ENCODE measurements at regions not wholly inside any gene's neighbourhood (a gene's known extent, or its start where the extent isn't known, plus 50 kb on each side); places are given as distances from the start of the nearest gene placed in this dataset.

DNA sequence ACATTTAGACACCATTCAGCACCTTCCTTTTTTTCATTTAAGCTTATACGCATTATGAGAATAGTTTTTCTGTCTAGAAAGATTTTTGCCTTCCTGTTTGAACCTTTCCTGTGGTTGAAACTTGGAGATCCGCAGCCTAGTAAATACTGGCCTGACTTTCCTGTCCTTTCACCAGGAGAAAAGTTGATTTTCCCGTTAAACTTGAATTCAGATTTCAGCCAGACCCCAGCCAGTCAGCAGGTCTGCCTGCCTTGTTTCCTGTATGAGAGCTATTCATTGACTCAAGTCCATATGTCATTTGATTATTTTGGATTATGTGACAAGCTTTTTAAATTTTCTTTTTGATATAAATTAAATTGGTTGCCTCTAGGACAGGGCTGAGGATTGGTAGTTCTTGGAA, 71.5 kb downstream of the EVX1 start:
- no peaks in the 10 kb centered on the region for H3K9me3 ChIP-seq
- H3K4me3 ChIP-seq = no peak overlapping the region
- H3K4me1 ChIP-seq = no peaks in the 10 kb centered on the region
- intact Hi-C loops (cut with DNase I) = no loop called here
- DNase-seq = no peak
- no peaks in the 10 kb centered on the region for H3K27me3 ChIP-seq
- H3K27ac ChIP-seq = no peak overlapping the region
- no peaks in the 10 kb centered on the region for H3K36me3 ChIP-seq
- no peak overlapping the region for H3K9ac ChIP-seq (ENCODE audit: low read depth in 2 of 2, low read length in 2 of 2)
- TF ChIP-seq CTCF (IDR thresholded peaks at IDR 0.05) = no peak

GRCh38 chr7:27315066-27315465, 72.5 kb downstream of the EVX1 start:
- no peaks in the 10 kb centered on the region for H3K36me3 ChIP-seq
- H3K9me3 ChIP-seq = no peaks in the 10 kb centered on the region
- no peak overlapping the region for H3K9ac ChIP-seq (ENCODE audit: low read depth in 2 of 2, low read length in 2 of 2)
- H3K4me3 ChIP-seq = no peak overlapping the region
- intact Hi-C loops (cut with DNase I) = no loop called here
- no peak for DNase-seq
- no peaks in the 10 kb centered on the region for H3K4me1 ChIP-seq
- no peak for TF ChIP-seq CTCF (IDR thresholded peaks at IDR 0.05)
- no peaks in the 10 kb centered on the region for H3K27me3 ChIP-seq
- H3K27ac ChIP-seq = no peak overlapping the region

DNA sequence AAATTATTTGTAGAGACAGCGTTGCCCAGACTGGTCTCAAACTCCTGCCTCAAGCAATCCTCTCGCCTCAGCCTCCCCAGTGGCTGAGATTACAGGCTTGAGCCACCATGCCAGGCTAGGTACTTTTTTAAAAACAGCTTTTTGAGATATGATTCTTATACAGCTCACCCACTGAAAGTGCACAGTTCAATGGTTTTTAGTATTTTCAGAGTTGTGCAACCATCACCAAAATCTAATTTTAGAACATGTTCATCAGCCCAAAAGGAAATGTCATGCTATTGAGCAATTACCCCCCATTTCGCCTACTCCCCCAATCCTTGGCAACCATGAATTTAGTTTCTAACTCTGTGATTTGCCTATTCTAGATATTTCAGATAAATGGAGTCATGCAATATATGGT, 73.7 kb downstream of the EVX1 start:
- no peak for DNase-seq
- Histone ChIP-seq H3K4me1 (no peaks in the 10 kb centered on the region), H3K27me3 (no peaks in the 10 kb centered on the region), H3K36me3 (no peaks in the 10 kb centered on the region), H3K9me3 (no peaks in the 10 kb centered on the region), H3K27ac (no peak overlapping the region), H3K9ac (ENCODE audit: low read depth in 2 of 2, low read length in 2 of 2) (no peak overlapping the region), H3K4me3 (no peak overlapping the region)
- intact Hi-C loops (cut with DNase I) = no loop called here
- TF ChIP-seq CTCF (IDR thresholded peaks at IDR 0.05) = no peak

DNA sequence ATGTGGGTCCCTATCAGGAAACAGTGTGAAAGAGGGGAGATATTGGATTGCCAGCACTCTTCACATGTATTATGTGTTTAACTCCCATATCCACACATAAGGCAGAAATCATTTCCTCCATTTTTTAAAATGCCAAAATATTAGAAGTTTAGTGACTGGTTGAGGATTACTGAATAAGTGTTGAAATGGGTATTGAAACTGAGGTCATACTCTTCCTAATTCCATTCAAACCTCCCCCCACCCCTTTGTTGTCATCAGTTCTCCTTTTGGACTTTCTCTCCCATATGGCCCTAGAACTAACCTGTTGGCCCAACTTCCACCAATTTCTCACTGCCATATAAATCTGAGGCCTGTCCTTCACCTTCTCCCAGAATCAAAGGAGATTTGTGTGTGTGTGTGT, 81.6 kb downstream of the EVX1 start:
- Histone ChIP-seq H3K4me3 (no peak overlapping the region), H3K27me3 (no peaks in the 10 kb centered on the region), H3K9ac (ENCODE audit: low read depth in 2 of 2, low read length in 2 of 2) (no peak overlapping the region), H3K27ac (no peak overlapping the region), H3K36me3 (no peaks in the 10 kb centered on the region), H3K4me1 (no peaks in the 10 kb centered on the region), H3K9me3 (no peaks in the 10 kb centered on the region)
- no peak for TF ChIP-seq CTCF (IDR thresholded peaks at IDR 0.05)
- no peak for DNase-seq
- intact Hi-C loops (cut with DNase I) = no loop called here

DNA sequence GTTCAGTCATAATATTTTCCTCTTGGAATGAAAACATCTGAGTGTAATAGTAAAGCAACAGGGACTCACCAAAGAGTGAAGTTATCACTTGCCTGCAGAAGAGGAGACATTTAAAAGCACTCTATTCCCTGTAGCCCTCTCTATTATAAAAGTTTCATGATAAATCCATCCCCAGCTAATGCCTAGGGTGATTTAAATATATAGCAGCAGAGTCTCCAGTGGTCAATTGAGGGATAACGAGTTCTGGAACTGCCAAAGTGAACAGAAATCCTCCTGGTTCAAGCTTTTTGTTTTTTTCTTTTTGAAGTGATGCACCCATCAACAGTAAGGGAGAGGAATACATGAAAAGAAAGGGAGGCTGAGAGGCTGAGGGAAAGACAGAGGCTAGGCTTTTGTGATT, 87.3 kb downstream of the EVX1 start:
- no peaks in the 10 kb centered on the region for H3K9me3 ChIP-seq
- no peak overlapping the region for H3K4me3 ChIP-seq
- H3K4me1 ChIP-seq = no peaks in the 10 kb centered on the region
- intact Hi-C loops (cut with DNase I) = no loop called here
- no peaks in the 10 kb centered on the region for H3K27me3 ChIP-seq
- no peak for TF ChIP-seq CTCF (IDR thresholded peaks at IDR 0.05)
- H3K27ac ChIP-seq = no peak overlapping the region
- no peak overlapping the region for H3K9ac ChIP-seq (ENCODE audit: low read depth in 2 of 2, low read length in 2 of 2)
- H3K36me3 ChIP-seq = no peaks in the 10 kb centered on the region
- no peak for DNase-seq

GRCh38 chr7:27339478-27339877, 96.9 kb downstream of the EVX1 start:
- intact Hi-C loops (cut with DNase I) = no loop called here

More at GRCh38 chr7:27339478-27339877, 96.9 kb downstream of the EVX1 start:
- H3K27ac ChIP-seq = no peak overlapping the region
- no peak for DNase-seq
- no peak overlapping the region for H3K4me3 ChIP-seq
- H3K9me3 ChIP-seq = no peaks in the 10 kb centered on the region
- no peaks in the 10 kb centered on the region for H3K36me3 ChIP-seq
- no peaks in the 10 kb centered on the region for H3K4me1 ChIP-seq
- H3K9ac ChIP-seq (ENCODE audit: low read depth in 2 of 2, low read length in 2 of 2) = no peak overlapping the region
- TF ChIP-seq CTCF (IDR thresholded peaks at IDR 0.05) = no peak
- no peaks in the 10 kb centered on the region for H3K27me3 ChIP-seq
